Retinal pigment epithelial cell (primary cell): ENCODE measurements at regions not wholly inside any gene's neighbourhood (a gene's known extent, or its start where the extent isn't known, plus 50 kb on each side); places are given as distances from the start of the nearest gene placed in this dataset.

ENCODE experiments used
- DNase-seq: peaks from one replicate; pipeline ENCODE4 v3.0.0-alpha.2; 2010; ENCODE audit warnings: low read depth
- H3K4me3 ChIP-seq: 2 replicates; pipeline ENCODE4 v1.5.1; 2011; ENCODE audit warnings: mild to moderate bottlenecking, low read length, control low read depth, moderate library complexity
- CTCF ChIP-seq: conservative IDR thresholded peaks from 2 replicates; pipeline ENCODE4 v1.5.1; 2011; ENCODE audit warnings: low read depth, low read length, control low read depth, inconsistent platforms

GRCh38 chr18:73777356-73778031 lies 370.1 kb downstream of the FBXO15 start:
- H3K4me3 ChIP-seq = no peak overlapping the region
- no peak for DNase-seq
- no peak for TF ChIP-seq CTCF

- no peak for TF ChIP-seq CTCF
- H3K4me3 ChIP-seq = no peak overlapping the region
- DNase-seq = no peak
Observed at GRCh38 chr18:73774811-73775509, 372.7 kb downstream of the FBXO15 start.

- DNase-seq = no peak
- no peak for TF ChIP-seq CTCF
- no peak overlapping the region for H3K4me3 ChIP-seq
Observed at GRCh38 chr18:73768043-73768442, 379.6 kb downstream of the FBXO15 start.

- TF ChIP-seq CTCF = no peak
- H3K4me3 ChIP-seq = no peak overlapping the region
- no peak for DNase-seq
Observed at GRCh38 chr18:73766910-73767515, 380.6 kb downstream of the FBXO15 start.

GRCh38 chr18:73758446-73758845 lies 389.2 kb downstream of the FBXO15 start:
- TF ChIP-seq CTCF = no peak
- DNase-seq = no peak

GRCh38 chr18:73756256-73757091 lies 391.2 kb downstream of the FBXO15 start:
- DNase-seq = no peak
- TF ChIP-seq CTCF = no peak
- H3K4me3 ChIP-seq = no peak overlapping the region

More at GRCh38 chr18:73758446-73758845, 389.2 kb downstream of the FBXO15 start:
- H3K4me3 ChIP-seq = no peak overlapping the region
